AG09309 (cell line): ENCODE measurements at regions not wholly inside any gene's neighbourhood (a gene's known extent, or its start where the extent isn't known, plus 50 kb on each side); places are given as distances from the start of the nearest gene placed in this dataset.

Experiments used
- DNase-seq: peaks from one replicate; pipeline ENCODE4 v3.0.0-alpha.2; 2010; ENCODE audit warnings: low read depth
- H3K4me3 ChIP-seq: 2 replicates; pipeline ENCODE4 v1.5.1; 2011; ENCODE audit warnings: mild to moderate bottlenecking, low read depth, low read length, moderate library complexity; ENCODE audit not compliant: control insufficient read depth
- TF ChIP-seq, protein P1 (sequence below): IDR thresholded peaks from 2 replicates; pipeline ENCODE4 v1.5.1; 2011; ENCODE audit warnings: mild to moderate bottlenecking, low read depth, low read length, inconsistent platforms; ENCODE audit not compliant: insufficient read depth, control insufficient read depth; ENCODE audit errors: missing control alignments

DNA sequence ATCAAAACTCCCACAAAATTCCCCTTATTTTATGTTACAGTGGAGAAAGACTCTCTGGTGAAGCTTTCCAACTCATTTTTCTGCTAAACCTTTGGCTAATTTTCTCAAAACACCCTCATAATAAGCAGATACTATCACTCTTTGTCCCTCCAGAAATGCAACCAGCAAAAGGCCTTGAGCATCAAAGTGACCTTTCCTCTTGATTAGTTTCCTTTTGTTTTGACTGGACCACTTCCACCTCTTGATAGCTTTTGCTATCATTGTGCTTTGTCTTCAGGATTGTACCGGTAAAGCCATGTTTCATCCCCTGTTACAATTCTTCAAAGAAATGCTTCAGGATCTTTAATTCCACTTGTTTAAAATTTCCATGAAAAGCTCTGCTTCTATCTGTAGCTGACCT, 115.1 kb upstream of the SLC13A1 start:
- TF ChIP-seq, protein P1, sequence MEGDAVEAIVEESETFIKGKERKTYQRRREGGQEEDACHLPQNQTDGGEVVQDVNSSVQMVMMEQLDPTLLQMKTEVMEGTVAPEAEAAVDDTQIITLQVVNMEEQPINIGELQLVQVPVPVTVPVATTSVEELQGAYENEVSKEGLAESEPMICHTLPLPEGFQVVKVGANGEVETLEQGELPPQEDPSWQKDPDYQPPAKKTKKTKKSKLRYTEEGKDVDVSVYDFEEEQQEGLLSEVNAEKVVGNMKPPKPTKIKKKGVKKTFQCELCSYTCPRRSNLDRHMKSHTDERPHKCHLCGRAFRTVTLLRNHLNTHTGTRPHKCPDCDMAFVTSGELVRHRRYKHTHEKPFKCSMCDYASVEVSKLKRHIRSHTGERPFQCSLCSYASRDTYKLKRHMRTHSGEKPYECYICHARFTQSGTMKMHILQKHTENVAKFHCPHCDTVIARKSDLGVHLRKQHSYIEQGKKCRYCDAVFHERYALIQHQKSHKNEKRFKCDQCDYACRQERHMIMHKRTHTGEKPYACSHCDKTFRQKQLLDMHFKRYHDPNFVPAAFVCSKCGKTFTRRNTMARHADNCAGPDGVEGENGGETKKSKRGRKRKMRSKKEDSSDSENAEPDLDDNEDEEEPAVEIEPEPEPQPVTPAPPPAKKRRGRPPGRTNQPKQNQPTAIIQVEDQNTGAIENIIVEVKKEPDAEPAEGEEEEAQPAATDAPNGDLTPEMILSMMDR, result no peak
- H3K4me3 ChIP-seq, result no peak overlapping the region
- no peak for DNase-seq

DNA sequence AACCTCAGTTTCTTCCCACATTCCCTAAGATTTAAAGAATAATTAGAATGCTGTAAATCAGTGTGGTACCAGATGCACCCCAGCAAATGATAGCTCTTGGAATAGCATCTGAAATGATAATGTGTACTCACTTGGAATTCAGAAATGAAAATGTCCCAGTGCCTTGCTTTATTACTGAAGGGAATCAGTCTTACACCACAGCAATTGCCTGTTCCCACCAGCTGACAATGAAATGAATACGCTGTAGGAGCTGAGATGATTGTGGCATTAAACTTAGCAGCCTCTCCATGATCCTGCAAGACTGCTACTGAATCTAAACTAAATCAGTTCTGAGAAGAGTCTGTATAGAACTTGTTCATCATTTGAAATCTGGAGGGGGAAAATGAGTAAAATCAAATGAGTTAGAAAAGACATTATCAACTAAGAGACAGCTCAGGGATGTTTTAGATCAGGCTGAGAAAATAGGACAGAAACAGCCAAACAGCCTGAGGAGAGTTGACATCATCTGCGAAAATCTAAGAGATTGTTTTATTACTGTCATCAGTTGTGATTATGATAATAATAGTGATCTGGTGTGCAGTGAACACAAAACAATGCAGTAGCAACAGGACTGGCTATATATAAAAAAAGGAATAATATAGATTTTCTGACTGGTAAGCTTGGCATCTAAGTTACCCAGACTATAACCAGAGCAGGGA, 108.6 kb upstream of the SLC13A1 start:
- no peak for DNase-seq
- TF ChIP-seq, protein P1, result no peak
- no peak overlapping the region for H3K4me3 ChIP-seq

DNA sequence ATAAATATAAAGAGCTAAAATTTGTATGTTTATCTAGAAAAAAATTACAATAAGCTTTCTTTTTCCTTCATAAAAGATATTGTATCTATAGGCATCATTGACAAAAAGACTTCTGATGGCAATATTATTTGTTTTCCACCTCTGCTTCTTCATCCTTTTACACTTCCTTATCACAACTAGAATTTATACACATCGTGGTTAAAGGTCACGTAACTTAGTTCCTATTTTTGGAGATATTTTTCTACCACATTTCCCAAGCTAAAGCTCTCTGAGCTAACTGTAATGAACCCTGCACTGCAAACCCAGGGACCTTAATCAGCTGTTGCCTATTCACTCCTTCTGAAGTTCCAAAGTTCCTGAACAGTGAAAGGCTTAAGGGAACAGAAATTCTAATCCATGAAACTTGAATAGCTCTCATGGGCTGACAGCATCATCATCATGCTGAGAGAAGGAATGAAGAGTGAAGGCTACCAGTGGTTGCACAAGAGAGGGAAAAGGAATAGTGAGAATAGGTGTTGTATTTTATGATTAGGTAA, 106.1 kb upstream of the SLC13A1 start:
- no peak for DNase-seq
- TF ChIP-seq, protein P1, result no peak
- no peak overlapping the region for H3K4me3 ChIP-seq

DNA sequence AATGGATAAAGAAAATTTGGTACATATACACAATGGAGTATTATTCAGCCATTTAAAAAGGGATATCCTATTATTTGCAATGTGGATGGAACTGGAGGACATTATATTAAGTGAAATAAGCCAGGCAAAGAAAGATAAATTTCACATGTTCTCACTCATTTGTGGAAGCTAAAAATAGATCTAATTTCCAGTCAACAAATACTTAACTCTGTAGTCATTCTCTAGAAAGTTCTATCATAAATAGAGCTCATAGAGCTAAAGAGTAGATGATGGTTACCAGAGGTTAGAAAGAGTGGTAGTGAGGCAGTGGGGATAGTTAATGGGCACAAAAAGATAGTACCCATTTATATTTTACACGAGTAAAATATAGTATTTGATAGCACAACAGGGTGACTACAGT, 104.2 kb upstream of the SLC13A1 start:
- H3K4me3 ChIP-seq, result no peak overlapping the region
- no peak for DNase-seq
- TF ChIP-seq, protein P1, result no peak

DNA sequence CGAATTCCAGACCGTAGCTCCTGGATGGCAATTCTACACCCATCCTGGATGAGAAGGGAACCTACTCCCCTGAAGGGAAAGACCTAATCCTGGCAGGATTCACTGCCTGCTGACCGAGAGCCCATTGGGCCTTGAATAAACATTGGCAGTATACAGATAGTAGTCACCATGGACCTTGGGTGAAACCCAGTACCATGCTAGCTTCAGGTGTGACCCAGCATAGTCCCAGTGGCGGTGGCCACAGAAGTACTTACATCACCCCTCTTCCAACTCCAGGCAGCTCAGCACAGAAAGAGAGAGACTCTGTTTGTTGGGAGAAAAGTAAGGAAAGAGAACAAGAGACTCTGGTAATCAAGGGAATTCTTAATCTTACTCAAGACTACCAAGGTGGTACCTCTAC, 97.2 kb upstream of the SLC13A1 start:
- H3K4me3 ChIP-seq, result no peak overlapping the region
- TF ChIP-seq, protein P1, result no peak
- DNase-seq, result no peak

DNA sequence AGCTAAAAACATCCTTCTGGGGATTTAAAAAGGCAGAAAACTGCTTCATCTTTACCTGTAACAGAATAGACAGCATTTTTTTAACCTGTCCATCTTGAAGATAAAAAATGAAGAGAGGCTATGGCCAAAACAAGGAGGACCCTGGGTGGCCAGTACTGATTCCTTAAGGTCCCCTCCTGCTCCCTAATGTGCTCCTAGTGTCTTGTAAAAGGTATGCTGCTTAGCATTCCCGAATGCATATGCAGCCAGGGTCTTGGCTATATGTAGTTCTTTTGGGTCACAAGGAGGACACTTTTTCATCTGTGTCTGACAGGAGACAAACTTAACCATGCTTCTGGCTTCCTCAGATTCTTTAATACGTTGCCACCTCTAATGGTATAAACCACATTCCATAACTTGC, 93.9 kb upstream of the SLC13A1 start:
- H3K4me3 ChIP-seq, result no peak overlapping the region
- TF ChIP-seq, protein P1, result no peak
- no peak for DNase-seq
